Fibroblast of lung (primary cell): ENCODE measurements at regions not wholly inside any gene's neighbourhood (a gene's known extent, or its start where the extent isn't known, plus 50 kb on each side); places are given as distances from the start of the nearest gene placed in this dataset.
"Not testable (repeated sequence)": the region's sequence is repeated elsewhere in the genome, so short reads cannot be mapped to it uniquely, and the experiment has no call there.

Experiments
- DNase-seq, 2 donors: peaks; one replicate each; pipeline versions ENCODE4 v3.0.0 to v3.0.0-alpha.2; 2010; ENCODE audit warnings: low read depth in 2 of 2
- H2AFZ ChIP-seq: 2 replicates; pipeline ENCODE4 v1.5.1; 2012; ENCODE audit warnings: low read length, control low read depth, inconsistent platforms
- H3K27ac ChIP-seq: 2 replicates; pipeline ENCODE4 v1.5.1; 2011; ENCODE audit warnings: low read length, control low read depth; ENCODE audit not compliant: insufficient read depth
- H3K27me3 ChIP-seq: 2 replicates; pipeline ENCODE4 v1.5.1; 2011; ENCODE audit warnings: mild to moderate bottlenecking, low read length; ENCODE audit not compliant: control insufficient read depth, insufficient read depth
- H3K36me3 ChIP-seq: 2 replicates; pipeline ENCODE4 v1.5.1; 2011; ENCODE audit warnings: low read length; ENCODE audit not compliant: control insufficient read depth, insufficient read depth
- H3K4me1 ChIP-seq: 2 replicates; pipeline ENCODE4 v1.5.1; 2011; ENCODE audit warnings: low read length; ENCODE audit not compliant: control insufficient read depth, insufficient read depth; ENCODE audit errors: extremely low read depth
- H3K4me2 ChIP-seq: 2 replicates; pipeline ENCODE4 v1.5.1; 2011; ENCODE audit warnings: low read length, control low read depth; ENCODE audit not compliant: insufficient read depth; ENCODE audit errors: extremely low read depth
- H3K4me3 ChIP-seq, 4 experiments: fragments of 200-600 bp in 1 of 4; sonication (generic) in 1 of 4; replicated peaks in 1 of 4; 2 replicates each; pipeline ENCODE4 v1.5.1; 2011 to 2016; ENCODE audit warnings: low read length in 4 of 4, low read depth in 3 of 4, mild to moderate bottlenecking in 3 of 4, control low read depth in 2 of 4, inconsistent platforms in 1 of 4, mixed read lengths in 1 of 4; ENCODE audit not compliant: insufficient read depth in 1 of 4; ENCODE audit errors: control extremely low read depth in 1 of 4
- H3K79me2 ChIP-seq: 2 replicates; pipeline ENCODE4 v1.5.1; 2012; ENCODE audit warnings: mild to moderate bottlenecking, low read length, inconsistent platforms; ENCODE audit not compliant: control insufficient read depth, insufficient read depth
- H3K9ac ChIP-seq: 2 replicates; pipeline ENCODE4 v1.5.1; 2011; ENCODE audit warnings: mild to moderate bottlenecking, low read length, control low read depth; ENCODE audit not compliant: insufficient read depth
- H3K9me3 ChIP-seq: 2 replicates; pipeline ENCODE4 v1.5.1; 2012; ENCODE audit warnings: low read depth, low read length; ENCODE audit not compliant: control insufficient read depth, insufficient read depth
- H4K20me1 ChIP-seq: 2 replicates; pipeline ENCODE4 v1.5.1; 2011; ENCODE audit warnings: low read length; ENCODE audit not compliant: control insufficient read depth, insufficient read depth; ENCODE audit errors: extremely low read depth
- EZH2 ChIP-seq: IDR thresholded peaks from 2 replicates; pipeline ENCODE4 v1.5.1; 2012; ENCODE audit warnings: low read length, control low read depth, mild to moderate bottlenecking; ENCODE audit errors: missing control alignments
- TF ChIP-seq, protein P1 (sequence below), 2 donors: IDR thresholded peaks in 1 of 2; conservative IDR thresholded peaks in 1 of 2; 1 replicate in 1 of 2; 2 replicates in 1 of 2; pipeline ENCODE4 v1.5.1; 2011 to 2012; ENCODE audit warnings: low read length in 2 of 2, control low read depth in 1 of 2, inconsistent platforms in 1 of 2, low read depth in 1 of 2, mild to moderate bottlenecking in 1 of 2

DNA sequence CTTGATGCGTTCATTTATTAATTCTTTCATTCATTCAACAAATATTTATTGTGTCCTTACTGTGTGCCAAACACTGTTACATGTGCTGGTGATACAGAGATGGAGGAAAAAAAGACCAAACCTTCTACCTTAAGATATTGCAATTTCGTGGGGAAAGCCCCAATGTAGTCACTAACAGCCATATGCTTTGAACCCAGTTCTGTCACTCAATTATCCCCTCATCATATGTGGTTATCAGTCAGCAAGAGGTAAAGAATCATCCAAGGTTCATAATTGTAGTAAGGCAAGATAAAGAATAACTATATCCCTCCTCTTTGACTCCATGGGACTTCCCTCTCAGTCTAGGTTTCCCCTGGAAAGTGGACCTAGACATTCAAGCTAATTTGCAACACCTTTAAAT is 1185.6 kb upstream of the CELF4 start:
- Histone ChIP-seq H2AFZ (no peak overlapping the region), H3K27me3 (no peaks in the 10 kb centered on the region), H3K4me3 (no peak overlapping the region), H3K4me2 (no peak overlapping the region), H3K9ac (no peak overlapping the region), H3K79me2 (no peaks in the 10 kb centered on the region), H3K27ac (no peak overlapping the region), H3K9me3 (no peaks in the 10 kb centered on the region), H3K36me3 (no peaks in the 10 kb centered on the region), H4K20me1 (no peaks in the 10 kb centered on the region), H3K4me1 (no peaks in the 10 kb centered on the region)
- DNase-seq: no peak
- TF ChIP-seq EZH2: no peak
- TF ChIP-seq, protein P1, sequence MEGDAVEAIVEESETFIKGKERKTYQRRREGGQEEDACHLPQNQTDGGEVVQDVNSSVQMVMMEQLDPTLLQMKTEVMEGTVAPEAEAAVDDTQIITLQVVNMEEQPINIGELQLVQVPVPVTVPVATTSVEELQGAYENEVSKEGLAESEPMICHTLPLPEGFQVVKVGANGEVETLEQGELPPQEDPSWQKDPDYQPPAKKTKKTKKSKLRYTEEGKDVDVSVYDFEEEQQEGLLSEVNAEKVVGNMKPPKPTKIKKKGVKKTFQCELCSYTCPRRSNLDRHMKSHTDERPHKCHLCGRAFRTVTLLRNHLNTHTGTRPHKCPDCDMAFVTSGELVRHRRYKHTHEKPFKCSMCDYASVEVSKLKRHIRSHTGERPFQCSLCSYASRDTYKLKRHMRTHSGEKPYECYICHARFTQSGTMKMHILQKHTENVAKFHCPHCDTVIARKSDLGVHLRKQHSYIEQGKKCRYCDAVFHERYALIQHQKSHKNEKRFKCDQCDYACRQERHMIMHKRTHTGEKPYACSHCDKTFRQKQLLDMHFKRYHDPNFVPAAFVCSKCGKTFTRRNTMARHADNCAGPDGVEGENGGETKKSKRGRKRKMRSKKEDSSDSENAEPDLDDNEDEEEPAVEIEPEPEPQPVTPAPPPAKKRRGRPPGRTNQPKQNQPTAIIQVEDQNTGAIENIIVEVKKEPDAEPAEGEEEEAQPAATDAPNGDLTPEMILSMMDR (conservative IDR thresholded peaks at IDR 0.05 in 1 of 2, IDR thresholded peaks at IDR 0.05 in 1 of 2; ENCODE audit: low read depth in 1 of 2, low read length in 2 of 2): no peak

DNA sequence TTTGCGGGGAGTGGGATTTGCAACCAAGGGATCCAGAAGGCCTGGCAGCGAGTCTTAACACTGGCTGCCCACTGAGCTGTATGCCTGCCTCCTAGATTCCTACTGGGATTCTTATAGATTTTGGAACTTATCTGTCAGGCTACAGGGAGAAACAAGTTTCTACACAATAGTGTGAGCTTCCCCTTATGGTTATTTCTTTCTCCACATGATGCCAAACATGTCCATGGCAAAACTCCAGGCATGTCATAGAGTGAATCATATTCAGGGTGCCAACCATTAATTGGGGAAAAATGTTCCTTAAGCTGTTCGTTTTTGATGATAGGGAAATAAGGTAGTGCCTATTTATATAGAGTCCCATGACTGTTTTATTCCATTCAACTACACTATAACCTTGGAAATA is 1185.2 kb upstream of the CELF4 start:
- no peak for DNase-seq
- TF ChIP-seq, protein P1 (conservative IDR thresholded peaks at IDR 0.05 in 1 of 2, IDR thresholded peaks at IDR 0.05 in 1 of 2; ENCODE audit: low read depth in 1 of 2, low read length in 2 of 2): no peak
- no peak for TF ChIP-seq EZH2
- H3K27ac ChIP-seq: no peak overlapping the region
- H4K20me1 ChIP-seq: no peaks in the 10 kb centered on the region
- no peak overlapping the region for H2AFZ ChIP-seq
- H3K27me3 ChIP-seq: no peaks in the 10 kb centered on the region
- no peak overlapping the region for H3K4me2 ChIP-seq
- no peak overlapping the region for H3K4me3 ChIP-seq
- no peaks in the 10 kb centered on the region for H3K36me3 ChIP-seq
- no peaks in the 10 kb centered on the region for H3K79me2 ChIP-seq
- no peak overlapping the region for H3K9ac ChIP-seq
- H3K4me1 ChIP-seq: no peaks in the 10 kb centered on the region
- no peaks in the 10 kb centered on the region for H3K9me3 ChIP-seq

DNA sequence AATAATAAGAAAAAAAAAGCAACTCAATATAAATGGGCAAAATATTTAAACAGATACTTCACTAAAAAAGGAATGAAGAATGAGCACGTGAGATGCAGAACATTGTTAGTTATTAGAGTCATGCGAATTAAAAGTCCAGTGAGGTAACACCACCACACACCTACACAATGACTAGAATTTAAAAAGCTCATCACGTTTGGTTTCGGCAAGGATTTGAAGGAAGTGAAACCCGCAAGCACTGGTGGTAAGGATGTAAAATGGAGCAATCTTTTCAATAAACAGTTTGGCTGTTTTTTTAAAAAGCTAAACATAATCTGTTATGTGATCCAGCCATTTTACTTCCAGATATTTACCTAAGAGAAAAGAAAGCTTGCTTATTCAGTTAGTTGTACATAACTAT is 1181.6 kb upstream of the CELF4 start:
- Histone ChIP-seq H3K36me3 (no peaks in the 10 kb centered on the region), H3K79me2 (no peaks in the 10 kb centered on the region), H4K20me1 (no peaks in the 10 kb centered on the region), H3K4me3 (no peak overlapping the region), H3K9ac (no peak overlapping the region), H3K4me2 (no peak overlapping the region), H3K27me3 (no peaks in the 10 kb centered on the region), H3K9me3 (no peaks in the 10 kb centered on the region), H2AFZ (no peak overlapping the region), H3K27ac (no peak overlapping the region), H3K4me1 (no peaks in the 10 kb centered on the region)
- DNase-seq: no peak
- TF ChIP-seq, protein P1 (conservative IDR thresholded peaks at IDR 0.05 in 1 of 2, IDR thresholded peaks at IDR 0.05 in 1 of 2; ENCODE audit: low read depth in 1 of 2, low read length in 2 of 2): no peak
- no peak for TF ChIP-seq EZH2

DNA sequence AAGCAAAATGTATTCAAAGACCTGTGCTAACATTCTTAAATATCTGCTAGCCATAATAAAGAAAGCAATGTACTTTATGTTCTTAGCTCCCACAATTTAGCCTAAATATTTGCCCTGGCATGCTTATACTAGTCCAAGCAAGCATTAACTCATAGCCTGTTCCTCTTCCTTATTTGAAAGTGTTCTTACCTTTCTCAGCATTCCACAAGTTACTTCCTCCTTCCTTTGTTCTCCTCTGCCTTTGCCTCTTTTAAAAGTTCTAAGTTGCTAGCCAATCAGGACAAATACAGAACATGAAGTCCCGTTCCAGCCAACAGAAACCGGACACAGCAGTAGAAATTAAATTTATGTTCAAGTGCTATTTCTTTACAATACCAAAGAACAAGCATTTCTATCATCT is 1154.6 kb upstream of the CELF4 start:
- H3K4me3 ChIP-seq, H3K4me1 ChIP-seq, DNase-seq, H3K4me2 ChIP-seq, H3K9ac ChIP-seq, H3K27me3 ChIP-seq, H3K36me3 ChIP-seq, H4K20me1 ChIP-seq, H3K9me3 ChIP-seq, H3K27ac ChIP-seq, H3K79me2 ChIP-seq, H2AFZ ChIP-seq: not testable (repeated sequence)
